IMR-90 (cell line): ENCODE measurements at regions not wholly inside any gene's neighbourhood (a gene's known extent, or its start where the extent isn't known, plus 50 kb on each side); places are given as distances from the start of the nearest gene placed in this dataset.

Source experiments
- CEBPB ChIP-seq: IDR thresholded peaks from 2 replicates; pipeline ENCODE4 v1.6.1; 2012; ENCODE audit warnings: low read depth, low read length, improper control_type of control experiment
- CHD1 ChIP-seq: IDR thresholded peaks from 2 replicates; pipeline ENCODE4 v1.6.1; 2012; ENCODE audit warnings: low read depth, low read length, improper control_type of control experiment
- CTCF ChIP-seq: conservative IDR thresholded peaks from 2 replicates; pipeline ENCODE4 v1.5.1; 2012; ENCODE audit warnings: mild to moderate bottlenecking, low read depth, low read length, improper control_type of control experiment
- ELK1 ChIP-seq: fragments of 150-350 bp; IDR thresholded peaks from 2 replicates; pipeline ENCODE4 v1.6.1; 2016; ENCODE audit warnings: low read depth, mild to moderate bottlenecking, low read length, moderate library complexity, borderline replicate concordance
- FOS ChIP-seq: fragments of 150-350 bp; IDR thresholded peaks from 2 replicates; pipeline ENCODE4 v1.6.1; 2016; ENCODE audit warnings: low read depth, low read length
- MAFK ChIP-seq: IDR thresholded peaks from 2 replicates; pipeline ENCODE4 v1.6.1; 2012; ENCODE audit warnings: low read depth, low read length, improper control_type of control experiment
- MAZ ChIP-seq: IDR thresholded peaks from 2 replicates; pipeline ENCODE4 v1.6.1; 2012; ENCODE audit warnings: low read depth, mild to moderate bottlenecking, low read length, improper control_type of control experiment, moderate library complexity, borderline replicate concordance
- MXI1 ChIP-seq: IDR thresholded peaks from 2 replicates; pipeline ENCODE4 v1.6.1; 2012; ENCODE audit warnings: low read depth, mild to moderate bottlenecking, low read length, moderate library complexity, borderline replicate concordance
- POLR2A ChIP-seq: IDR thresholded peaks from 2 replicates; pipeline ENCODE4 v1.6.1; 2012; ENCODE audit warnings: mild to moderate bottlenecking, low read depth, low read length
- RAD21 ChIP-seq: IDR thresholded peaks from 2 replicates; pipeline ENCODE4 v1.6.1; 2012; ENCODE audit warnings: low read length, improper control_type of control experiment
- RCOR1 ChIP-seq: IDR thresholded peaks from 2 replicates; pipeline ENCODE4 v1.6.1; 2012; ENCODE audit warnings: mild to moderate bottlenecking, low read length, improper control_type of control experiment; ENCODE audit not compliant: insufficient replicate concordance
- RFX5 ChIP-seq: IDR thresholded peaks from 2 replicates; pipeline ENCODE4 v1.8.0; 2012; ENCODE audit warnings: low read depth, mild to moderate bottlenecking, low read length, moderate library complexity
- SMC3 ChIP-seq: fragments of 150-350 bp; IDR thresholded peaks from 2 replicates; pipeline ENCODE4 v1.6.1; 2016; ENCODE audit warnings: low read depth, mild to moderate bottlenecking, antibody characterized with exemption, low read length, moderate library complexity
- USF2 ChIP-seq: fragments of 150-350 bp; IDR thresholded peaks from 2 replicates; pipeline ENCODE4 v1.6.1; 2017; ENCODE audit warnings: mild to moderate bottlenecking, antibody characterized with exemption, low read length, low read depth

GRCh38 chr1:70553567-70553956, 142.5 kb downstream of the CTH start:
- TF ChIP-seq CTCF = no peak
- no peak for TF ChIP-seq SMC3
- TF ChIP-seq POLR2A = no peak
- no peak for TF ChIP-seq RAD21
- TF ChIP-seq MAZ = no peak
- no peak for TF ChIP-seq RCOR1
- TF ChIP-seq MAFK = no peak
- TF ChIP-seq USF2 = no peak
- TF ChIP-seq RFX5 = no peak
- TF ChIP-seq CEBPB = no peak
- TF ChIP-seq MXI1 = no peak
- no peak for TF ChIP-seq ELK1
- TF ChIP-seq FOS = no peak
- no peak for TF ChIP-seq CHD1
